Activated CD4-positive, alpha-beta T cell treated with anti-CD3 and anti-CD28 coated beads for 24 hours (primary cell): ENCODE measurements at regions not wholly inside any gene's neighbourhood (a gene's known extent, or its start where the extent isn't known, plus 50 kb on each side); places are given as distances from the start of the nearest gene placed in this dataset.

Experiments used
- DNase-seq, 2 donors: peaks; one replicate each; pipeline ENCODE4 v3.0.0-alpha.2; 2020; ENCODE audit warnings: low read depth in 2 of 2

- DNase-seq = no peak
These were observed 116.1 kb upstream of the P2RY1 start for GRCh38 chr3:152718810-152719209.

- no peak for DNase-seq
These were observed 115.7 kb upstream of the P2RY1 start for GRCh38 chr3:152719264-152719663.

GRCh38 chr3:152720951-152721718, 113.8 kb upstream of the P2RY1 start:
- no peak for DNase-seq

GRCh38 chr3:152724270-152724669, 110.7 kb upstream of the P2RY1 start:
- DNase-seq = no peak

GRCh38 chr3:152728231-152728980, 106.5 kb upstream of the P2RY1 start:
- no peak for DNase-seq

GRCh38 chr3:152729906-152730305, 105.0 kb upstream of the P2RY1 start:
- DNase-seq = no peak

GRCh38 chr3:152731511-152731910, 103.4 kb upstream of the P2RY1 start:
- no peak for DNase-seq

GRCh38 chr3:152733584-152734119, 101.3 kb upstream of the P2RY1 start:
- DNase-seq = no peak

GRCh38 chr3:152737021-152737908, 97.7 kb upstream of the P2RY1 start:
- DNase-seq = no peak

- no peak for DNase-seq
These were observed 96.3 kb upstream of the P2RY1 start for GRCh38 chr3:152738656-152739055.

GRCh38 chr3:152742368-152743347, 92.3 kb upstream of the P2RY1 start:
- no peak for DNase-seq

GRCh38 chr3:152745646-152746045, 89.3 kb upstream of the P2RY1 start:
- DNase-seq = no peak

GRCh38 chr3:152754303-152754702, 80.6 kb upstream of the P2RY1 start:
- no peak for DNase-seq

GRCh38 chr3:152756807-152757206, 78.1 kb upstream of the P2RY1 start:
- no peak for DNase-seq

- DNase-seq = no peak
These were observed 74.8 kb upstream of the P2RY1 start for GRCh38 chr3:152760024-152760563.

GRCh38 chr3:152760591-152760990, 74.3 kb upstream of the P2RY1 start:
- no peak for DNase-seq

GRCh38 chr3:152768478-152768877, 66.5 kb upstream of the P2RY1 start:
- DNase-seq = no peak

- no peak for DNase-seq
These were observed 65.4 kb upstream of the P2RY1 start for GRCh38 chr3:152769523-152769922.

GRCh38 chr3:152770296-152770695, 64.6 kb upstream of the P2RY1 start:
- no peak for DNase-seq

- no peak for DNase-seq
These were observed 63.8 kb upstream of the P2RY1 start for GRCh38 chr3:152771120-152771519.
